ENCODE measurements at regions not wholly inside any gene's neighbourhood (a gene's known extent, or its start where the extent isn't known, plus 50 kb on each side); places are given as distances from the start of the nearest gene placed in this dataset.
A peak's percentile ranks its signal among the peaks of the same experiment; 100 is the strongest.

DNA sequence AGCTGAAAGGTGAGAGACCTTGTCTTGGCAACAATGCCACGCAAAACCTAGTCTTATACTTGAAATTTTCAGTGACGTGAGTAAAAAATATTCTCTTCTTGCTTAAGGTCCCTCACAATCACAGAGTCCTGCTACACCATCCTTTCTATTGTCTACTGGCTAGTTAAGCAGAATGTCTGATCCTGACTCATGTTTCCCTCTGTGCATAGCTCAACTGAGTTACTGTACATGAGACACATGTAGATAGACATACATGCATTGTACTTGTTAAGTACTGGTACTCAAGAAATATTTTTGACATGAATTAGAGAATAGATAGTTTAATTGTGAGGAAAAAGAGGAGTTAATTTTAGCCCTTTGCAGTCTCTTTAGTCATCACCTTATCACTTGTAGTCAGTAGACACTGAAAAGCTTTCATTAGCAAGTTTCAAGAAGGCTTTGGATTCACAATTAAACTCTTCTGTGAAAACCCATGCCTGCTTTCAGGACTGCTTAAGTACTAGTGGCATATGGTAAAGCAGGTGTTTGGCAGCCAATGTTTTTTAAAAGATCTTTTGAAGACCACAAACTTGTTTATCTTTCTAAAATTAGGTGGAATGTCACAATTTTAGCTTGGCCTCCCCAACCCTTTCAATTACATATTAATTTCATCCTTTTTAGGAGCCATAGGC, 158.7 kb upstream of the CCDC150 start:
- no peaks in the 10 kb centered on the region for H3K27me3 ChIP-seq (ENCODE audit: low read length)
- H2AFZ ChIP-seq (ENCODE audit: low read length): no peak overlapping the region
- H3K4me2 ChIP-seq (ENCODE audit: low read depth, low read length, poor library complexity, severe bottlenecking): no peak overlapping the region
- H3K4me3 ChIP-seq (ENCODE audit: low read length): no peak overlapping the region
- DNase-seq: no peak
- no peaks in the 10 kb centered on the region for H3K9me3 ChIP-seq (ENCODE audit: low read length)
- no peaks in the 10 kb centered on the region for H3K4me1 ChIP-seq (ENCODE audit: low read length)
- no peak overlapping the region for H3K27ac ChIP-seq (ENCODE audit: low read length)
- H3K79me2 ChIP-seq (ENCODE audit: low read length): no peaks in the 10 kb centered on the region
- H4K20me1 ChIP-seq (ENCODE audit: insufficient read depth, low read depth, low read length): no peaks in the 10 kb centered on the region
- H3K36me3 ChIP-seq (ENCODE audit: insufficient read depth, low read length): no peaks in the 10 kb centered on the region
- no peaks in the 10 kb centered on the region for H3K9me2 ChIP-seq (replicated peaks; ENCODE audit: insufficient read depth, low read length)
- H3K9ac ChIP-seq (ENCODE audit: low read length): no peak overlapping the region

DNA sequence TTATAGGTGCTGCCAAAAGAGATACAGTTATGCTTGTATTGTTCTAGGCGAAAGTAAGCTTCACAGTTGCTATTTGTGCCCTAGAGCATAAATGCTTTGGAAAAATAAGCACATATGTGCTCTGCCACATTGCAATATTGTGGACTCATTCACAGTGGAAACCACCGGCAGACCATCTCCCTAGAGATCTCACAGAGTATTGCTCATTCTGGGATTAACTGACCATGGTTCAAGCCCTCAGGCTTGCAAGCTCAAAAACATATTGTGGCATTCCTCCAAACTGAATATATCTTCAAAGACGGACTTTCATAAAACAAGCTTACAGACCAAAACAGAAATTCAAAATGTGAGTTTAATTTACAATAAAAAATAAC, 158.2 kb upstream of the CCDC150 start:
- no peak overlapping the region for H3K4me2 ChIP-seq (ENCODE audit: low read depth, low read length, poor library complexity, severe bottlenecking)
- H3K9me2 ChIP-seq (replicated peaks; ENCODE audit: insufficient read depth, low read length): no peaks in the 10 kb centered on the region
- DNase-seq: no peak
- no peaks in the 10 kb centered on the region for H3K4me1 ChIP-seq (ENCODE audit: low read length)
- H3K36me3 ChIP-seq (ENCODE audit: insufficient read depth, low read length): no peaks in the 10 kb centered on the region
- no peak overlapping the region for H3K4me3 ChIP-seq (ENCODE audit: low read length)
- H3K9ac ChIP-seq (ENCODE audit: low read length): no peak overlapping the region
- no peak overlapping the region for H2AFZ ChIP-seq (ENCODE audit: low read length)
- no peak overlapping the region for H3K27ac ChIP-seq (ENCODE audit: low read length)
- H3K27me3 ChIP-seq (ENCODE audit: low read length): no peaks in the 10 kb centered on the region
- H3K9me3 ChIP-seq (ENCODE audit: low read length): no peaks in the 10 kb centered on the region
- no peaks in the 10 kb centered on the region for H3K79me2 ChIP-seq (ENCODE audit: low read length)
- no peaks in the 10 kb centered on the region for H4K20me1 ChIP-seq (ENCODE audit: insufficient read depth, low read depth, low read length)

DNA sequence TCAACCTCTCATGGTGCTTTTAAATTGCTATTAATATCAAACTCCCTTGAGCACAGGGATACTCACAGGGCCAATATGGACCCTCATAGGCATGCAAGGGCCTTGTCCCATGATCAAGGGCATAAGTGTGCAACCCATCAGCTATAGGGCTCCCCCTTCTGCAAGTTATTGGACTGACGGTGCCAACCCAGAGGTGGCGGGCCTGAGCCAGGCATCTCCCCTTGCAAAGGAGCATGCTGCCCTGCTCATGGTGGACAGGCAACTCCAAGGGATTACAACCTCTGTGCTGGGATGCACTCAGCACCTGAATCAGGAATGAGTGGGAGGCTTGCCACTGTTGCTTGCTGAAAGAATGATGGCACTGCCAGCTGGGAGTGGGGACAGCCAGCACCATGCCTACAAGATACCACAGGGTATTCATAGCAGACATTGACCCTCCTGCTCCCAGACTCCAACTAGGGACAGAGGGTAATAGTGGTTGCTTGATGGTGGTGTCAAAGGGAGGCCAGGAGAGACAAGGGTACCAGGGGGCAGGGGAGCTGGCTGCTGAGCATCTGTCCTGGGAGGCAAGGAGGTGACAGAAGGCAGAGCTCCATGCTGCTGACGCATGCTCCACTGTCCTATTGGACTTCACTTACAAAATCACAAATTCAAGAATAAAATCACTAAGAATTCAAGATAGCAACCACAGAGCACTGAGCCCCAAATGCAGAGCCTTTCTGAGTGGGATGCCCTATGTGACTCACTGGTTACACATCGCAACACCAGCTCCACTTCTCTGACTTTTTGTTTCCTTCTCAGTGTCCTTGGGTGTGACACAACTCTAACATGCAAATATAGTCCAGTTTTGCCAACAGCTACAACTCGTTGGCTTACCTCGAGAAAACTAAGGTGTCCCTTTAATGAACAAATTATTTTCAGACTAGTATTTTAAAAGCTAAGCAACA, 157.1 kb upstream of the CCDC150 start:
- H3K4me3 ChIP-seq (ENCODE audit: low read length): no peak overlapping the region

DNA sequence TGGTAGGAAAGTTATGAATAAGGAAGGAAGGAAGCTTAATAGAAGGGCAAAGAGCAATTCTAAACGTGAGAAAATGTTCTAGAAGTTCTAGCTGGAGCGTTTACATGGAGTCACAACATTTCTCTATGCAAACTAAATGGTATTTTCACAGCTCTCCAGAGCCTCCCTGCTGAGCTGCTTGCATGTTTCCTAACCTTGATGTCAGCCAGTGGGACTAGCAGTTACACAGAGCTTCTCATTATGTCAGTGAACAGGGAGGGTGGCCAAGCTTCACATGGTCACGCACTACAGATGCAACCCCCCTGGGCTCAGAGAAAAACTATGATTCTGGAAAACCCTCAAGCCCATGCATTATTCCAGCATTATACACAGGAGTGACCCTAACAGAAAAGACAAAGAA, 153.4 kb upstream of the CCDC150 start:
- Histone ChIP-seq H3K36me3 (ENCODE audit: insufficient read depth, low read length) (no peaks in the 10 kb centered on the region), H3K27me3 (ENCODE audit: low read length) (no peaks in the 10 kb centered on the region), H3K9me2 (replicated peaks; ENCODE audit: insufficient read depth, low read length) (no peaks in the 10 kb centered on the region), H3K9me3 (ENCODE audit: low read length) (no peaks in the 10 kb centered on the region), H2AFZ (ENCODE audit: low read length) (no peak overlapping the region), H3K4me3 (ENCODE audit: low read length) (no peak overlapping the region), H4K20me1 (ENCODE audit: insufficient read depth, low read depth, low read length) (no peaks in the 10 kb centered on the region), H3K9ac (ENCODE audit: low read length) (no peak overlapping the region), H3K4me2 (ENCODE audit: low read depth, low read length, poor library complexity, severe bottlenecking) (no peak overlapping the region), H3K4me1 (ENCODE audit: low read length) (no peaks in the 10 kb centered on the region), H3K27ac (ENCODE audit: low read length) (no peak overlapping the region), H3K79me2 (ENCODE audit: low read length) (no peaks in the 10 kb centered on the region)
- no peak for DNase-seq

More for the DNA sequence above, 157.1 kb upstream of the CCDC150 start:
- Histone ChIP-seq H3K27me3 (ENCODE audit: low read length) (no peaks in the 10 kb centered on the region), H3K27ac (ENCODE audit: low read length) (no peak overlapping the region), H3K9ac (ENCODE audit: low read length) (no peak overlapping the region), H2AFZ (ENCODE audit: low read length) (no peak overlapping the region), H4K20me1 (ENCODE audit: insufficient read depth, low read depth, low read length) (no peaks in the 10 kb centered on the region), H3K4me2 (ENCODE audit: low read depth, low read length, poor library complexity, severe bottlenecking) (no peak overlapping the region), H3K79me2 (ENCODE audit: low read length) (no peaks in the 10 kb centered on the region), H3K9me3 (ENCODE audit: low read length) (no peaks in the 10 kb centered on the region), H3K9me2 (replicated peaks; ENCODE audit: insufficient read depth, low read length) (no peaks in the 10 kb centered on the region), H3K36me3 (ENCODE audit: insufficient read depth, low read length) (no peaks in the 10 kb centered on the region), H3K4me1 (ENCODE audit: low read length) (no peaks in the 10 kb centered on the region)
- peak; percentile 54 for DNase-seq

DNA sequence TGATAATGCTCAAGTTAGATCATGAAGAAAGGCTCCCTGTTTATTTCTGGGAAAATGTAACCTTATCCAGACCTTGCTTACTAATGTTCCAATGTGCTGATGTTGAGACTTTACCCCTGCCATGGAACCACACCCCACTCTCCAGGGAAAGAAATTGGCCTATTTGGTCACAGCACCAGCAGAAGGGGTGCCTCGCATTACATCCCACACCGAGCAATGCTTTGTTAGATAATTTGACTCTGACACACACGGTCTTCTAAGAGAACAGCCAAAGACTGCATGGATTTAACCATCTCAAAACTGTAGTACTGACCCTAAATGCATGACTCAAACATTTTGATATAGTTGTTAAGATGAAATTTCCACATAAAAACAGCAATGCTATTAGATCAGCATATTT, 152.1 kb upstream of the CCDC150 start:
- Histone ChIP-seq H3K4me1 (ENCODE audit: low read length) (no peaks in the 10 kb centered on the region), H3K9me2 (replicated peaks; ENCODE audit: insufficient read depth, low read length) (no peaks in the 10 kb centered on the region), H3K27me3 (ENCODE audit: low read length) (no peaks in the 10 kb centered on the region), H3K4me2 (ENCODE audit: low read depth, low read length, poor library complexity, severe bottlenecking) (no peak overlapping the region), H3K27ac (ENCODE audit: low read length) (no peak overlapping the region), H3K9ac (ENCODE audit: low read length) (no peak overlapping the region), H3K79me2 (ENCODE audit: low read length) (no peaks in the 10 kb centered on the region), H3K9me3 (ENCODE audit: low read length) (no peaks in the 10 kb centered on the region), H2AFZ (ENCODE audit: low read length) (no peak overlapping the region), H3K36me3 (ENCODE audit: insufficient read depth, low read length) (no peaks in the 10 kb centered on the region), H3K4me3 (ENCODE audit: low read length) (no peak overlapping the region), H4K20me1 (ENCODE audit: insufficient read depth, low read depth, low read length) (no peaks in the 10 kb centered on the region)
- DNase-seq: no peak

DNA sequence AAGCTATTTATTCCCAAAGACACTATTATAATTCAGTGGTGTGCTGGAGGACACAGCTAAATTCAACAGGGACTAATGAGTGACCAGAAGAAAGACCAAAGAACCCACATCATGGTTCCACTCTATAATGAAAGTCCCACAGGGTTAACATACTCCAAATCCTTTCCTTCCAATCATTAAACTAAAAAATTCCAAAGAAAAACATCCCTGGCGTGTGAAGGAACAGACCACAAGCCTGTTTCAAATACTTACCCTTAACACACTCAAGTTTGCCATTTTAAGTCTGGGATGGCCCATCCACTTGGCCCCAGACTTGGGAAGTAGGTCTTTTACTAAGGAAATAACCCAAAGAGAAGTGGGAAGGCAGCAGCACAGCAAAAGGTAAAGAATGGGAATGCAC, 150.1 kb upstream of the CCDC150 start:
- no peak for DNase-seq
- Histone ChIP-seq H3K36me3 (ENCODE audit: insufficient read depth, low read length) (no peaks in the 10 kb centered on the region), H3K9ac (ENCODE audit: low read length) (no peak overlapping the region), H3K9me2 (replicated peaks; ENCODE audit: insufficient read depth, low read length) (no peaks in the 10 kb centered on the region), H3K27me3 (ENCODE audit: low read length) (no peaks in the 10 kb centered on the region; the same call in 1 of the 2 replicates), H3K79me2 (ENCODE audit: low read length) (no peaks in the 10 kb centered on the region), H3K27ac (ENCODE audit: low read length) (no peak overlapping the region), H3K4me1 (ENCODE audit: low read length) (no peaks in the 10 kb centered on the region), H4K20me1 (ENCODE audit: insufficient read depth, low read depth, low read length) (no peaks in the 10 kb centered on the region), H3K4me2 (ENCODE audit: low read depth, low read length, poor library complexity, severe bottlenecking) (no peak overlapping the region), H2AFZ (ENCODE audit: low read length) (no peak overlapping the region), H3K9me3 (ENCODE audit: low read length) (no peaks in the 10 kb centered on the region), H3K4me3 (ENCODE audit: low read length) (no peak overlapping the region)

DNA sequence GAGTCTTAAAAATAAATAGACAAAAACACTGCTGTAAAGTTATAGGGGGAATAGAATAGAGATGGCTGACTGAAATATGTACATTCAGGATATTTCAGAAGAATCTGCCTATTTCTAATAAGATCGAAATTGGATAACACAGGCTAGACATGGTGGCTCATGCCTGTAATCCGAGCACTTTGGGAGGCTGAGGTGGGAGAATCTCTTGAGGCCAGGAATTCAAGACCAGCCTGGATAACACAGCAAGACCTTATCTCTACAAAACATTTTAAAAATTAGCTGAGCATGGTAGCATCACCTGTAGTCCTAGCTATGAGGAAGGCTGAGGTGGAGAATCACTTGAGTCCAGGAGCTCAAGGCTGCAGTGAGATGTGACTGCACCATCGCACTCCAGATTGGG, 146.6 kb upstream of the CCDC150 start:
- H3K36me3 ChIP-seq (ENCODE audit: insufficient read depth, low read length): no peaks in the 10 kb centered on the region
- H4K20me1 ChIP-seq (ENCODE audit: insufficient read depth, low read depth, low read length): no peaks in the 10 kb centered on the region
- no peaks in the 10 kb centered on the region for H3K9me3 ChIP-seq (ENCODE audit: low read length)
- H3K79me2 ChIP-seq (ENCODE audit: low read length): no peaks in the 10 kb centered on the region
- H3K27ac ChIP-seq (ENCODE audit: low read length): no peak overlapping the region
- no peaks in the 10 kb centered on the region for H3K4me1 ChIP-seq (ENCODE audit: low read length)
- H2AFZ ChIP-seq (ENCODE audit: low read length): no peak overlapping the region
- no peak overlapping the region for H3K4me2 ChIP-seq (ENCODE audit: low read depth, low read length, poor library complexity, severe bottlenecking)
- H3K27me3 ChIP-seq (ENCODE audit: low read length): no peaks in the 10 kb centered on the region; the same call in 1 of the 2 replicates
- no peaks in the 10 kb centered on the region for H3K9me2 ChIP-seq (replicated peaks; ENCODE audit: insufficient read depth, low read length)
- H3K4me3 ChIP-seq (ENCODE audit: low read length): no peak overlapping the region
- no peak overlapping the region for H3K9ac ChIP-seq (ENCODE audit: low read length)
- DNase-seq: no peak

DNA sequence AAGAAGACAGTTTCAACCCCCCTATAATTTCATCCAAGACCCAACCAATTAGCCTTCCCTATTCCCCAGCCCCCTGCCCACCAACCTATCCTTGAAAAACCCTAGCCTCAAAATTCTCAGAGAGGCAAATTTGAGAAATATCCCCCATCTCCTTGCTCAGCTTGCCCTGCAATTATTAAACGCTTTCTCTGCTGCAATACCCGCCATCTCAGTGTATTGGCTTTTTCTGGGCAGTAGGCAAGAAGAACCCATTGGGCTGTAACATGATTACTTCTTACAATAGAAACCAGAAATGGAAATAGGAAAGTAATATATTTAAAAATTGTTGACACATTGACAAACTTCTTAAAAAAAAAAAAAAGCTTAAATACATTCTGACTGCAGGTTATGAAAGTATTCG, 140.6 kb upstream of the CCDC150 start:
- Histone ChIP-seq H2AFZ (ENCODE audit: low read length) (no peak overlapping the region), H3K9me2 (replicated peaks; ENCODE audit: insufficient read depth, low read length) (no peaks in the 10 kb centered on the region), H3K4me3 (ENCODE audit: low read length) (no peak overlapping the region), H3K36me3 (ENCODE audit: insufficient read depth, low read length) (no peaks in the 10 kb centered on the region), H3K27me3 (ENCODE audit: low read length) (no peaks in the 10 kb centered on the region), H3K4me1 (ENCODE audit: low read length) (no peaks in the 10 kb centered on the region), H3K9ac (ENCODE audit: low read length) (no peak overlapping the region), H3K9me3 (ENCODE audit: low read length) (no peaks in the 10 kb centered on the region; the same call in 1 of the 2 replicates), H3K79me2 (ENCODE audit: low read length) (no peaks in the 10 kb centered on the region), H4K20me1 (ENCODE audit: insufficient read depth, low read depth, low read length) (no peaks in the 10 kb centered on the region), H3K27ac (ENCODE audit: low read length) (no peak overlapping the region), H3K4me2 (ENCODE audit: low read depth, low read length, poor library complexity, severe bottlenecking) (no peak overlapping the region)
- DNase-seq: no peak

Data from Karpas-422 (cell line).